ENCODE measurements at regions not wholly inside any gene's neighbourhood (a gene's known extent, or its start where the extent isn't known, plus 50 kb on each side); places are given as distances from the start of the nearest gene placed in this dataset.

GRCh38 chr9:86637515-86637914, 283.3 kb upstream of the TUT7 start:
- TF ChIP-seq ATF3 (IDR thresholded peaks at IDR 0.05) (no peak), ATF3 (CRISPR knock-in tag; conservative IDR thresholded peaks at IDR 0.05) (no peak), CTCF (IDR thresholded peaks at IDR 0.05 in 2 of 3, conservative IDR thresholded peaks at IDR 0.05 in 1 of 3; ENCODE audit: insufficient read depth in 2 of 3, low read depth in 1 of 3, low read length in 3 of 3) (peak; percentile 48 to 77 (median 48)), CAMTA2 (CRISPR knock-in tag; conservative IDR thresholded peaks at IDR 0.05) (no peak)

All from K562 (cell line).